SK-N-SH treated with all-trans-retinoic acid at 6 μM for 48 hours (cell line): ENCODE measurements at regions not wholly inside any gene's neighbourhood (a gene's known extent, or its start where the extent isn't known, plus 50 kb on each side); places are given as distances from the start of the nearest gene placed in this dataset.
"Not testable (repeated sequence)": the region's sequence is repeated elsewhere in the genome, so short reads cannot be mapped to it uniquely, and the experiment has no call there.

Source experiments
- ARNTL ChIP-seq: fragments of 450-650 bp; formaldehyde crosslinking; IDR thresholded peaks from 2 replicates; pipeline ENCODE4 v1.5.0; 2020; ENCODE audit warnings: low read depth, mild to moderate bottlenecking, moderate library complexity, borderline replicate concordance
- GLIS3 ChIP-seq: fragments of 250-450 bp; sonication (Bioruptor Pico); IDR thresholded peaks from 2 replicates; pipeline ENCODE4 v1.5.0; 2020; ENCODE audit warnings: mild to moderate bottlenecking, moderate library complexity
- ISL1 ChIP-seq: fragments of 250-450 bp; sonication (Bioruptor Pico); IDR thresholded peaks from 2 replicates; pipeline ENCODE4 v2.1.2; 2022; ENCODE audit warnings: mild to moderate bottlenecking, moderate library complexity
- TOX ChIP-seq: fragments of 250-450 bp; sonication (Bioruptor Pico); IDR thresholded peaks from 2 replicates; pipeline ENCODE4 v1.8.0; 2021; ENCODE audit warnings: mild to moderate bottlenecking, moderate library complexity, borderline replicate concordance
- ZNF565 ChIP-seq: fragments of 450-650 bp; formaldehyde crosslinking; conservative IDR thresholded peaks from 2 replicates; pipeline ENCODE4 v1.5.0; 2020; ENCODE audit warnings: low read depth, mild to moderate bottlenecking, moderate library complexity
- ZNF70 ChIP-seq: fragments of 450-650 bp; formaldehyde crosslinking; IDR thresholded peaks from 2 replicates; pipeline ENCODE4 v1.5.0; 2020; ENCODE audit warnings: mild to moderate bottlenecking, moderate library complexity
- TF ChIP-seq, protein P1 (sequence below): fragments of 250-450 bp; sonication (Bioruptor Pico); IDR thresholded peaks from 2 replicates; pipeline ENCODE4 v1.8.0; 2020; ENCODE audit warnings: mild to moderate bottlenecking, moderate library complexity, borderline replicate concordance

DNA sequence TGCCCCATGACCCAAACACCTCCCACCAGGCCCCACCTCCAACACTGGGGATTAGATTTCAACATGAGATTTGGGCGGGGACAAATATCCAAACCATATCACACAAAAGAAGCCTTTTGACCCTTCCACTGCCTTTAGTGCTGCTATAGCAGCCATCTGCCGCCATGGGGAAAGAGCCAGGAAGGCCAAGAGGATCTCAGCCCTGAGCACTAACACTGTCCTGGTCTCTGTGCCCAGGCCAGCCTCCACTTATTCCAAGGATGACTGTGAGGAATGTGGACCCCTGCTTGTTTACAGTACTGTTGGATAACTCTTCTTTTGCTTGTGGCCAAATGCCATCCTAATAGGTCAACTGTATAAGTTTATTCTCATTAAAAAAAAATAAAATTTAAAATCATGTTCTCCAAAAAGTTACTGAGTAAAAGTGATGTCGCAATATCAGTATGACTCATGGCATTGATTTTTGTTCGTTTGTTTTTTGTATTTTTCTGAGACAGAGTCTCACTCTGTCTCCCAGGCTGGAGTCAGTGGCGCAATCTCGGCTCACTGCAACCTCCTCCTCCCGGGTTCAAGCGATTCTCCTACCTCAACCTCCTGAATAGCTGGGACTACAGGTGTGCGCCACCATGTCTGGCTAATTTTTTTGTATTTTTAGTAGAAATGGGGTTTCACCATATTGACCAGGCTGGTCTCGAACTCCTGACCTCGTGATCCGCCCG is 166.4 kb downstream of the NDUFA12 start:
- TF ChIP-seq ZNF70; ISL1; GLIS3 (CRISPR knock-in tag); TOX (CRISPR knock-in tag); ARNTL (CRISPR knock-in tag); ZNF565 (CRISPR knock-in tag): not testable (repeated sequence)
- TF ChIP-seq, protein P1, sequence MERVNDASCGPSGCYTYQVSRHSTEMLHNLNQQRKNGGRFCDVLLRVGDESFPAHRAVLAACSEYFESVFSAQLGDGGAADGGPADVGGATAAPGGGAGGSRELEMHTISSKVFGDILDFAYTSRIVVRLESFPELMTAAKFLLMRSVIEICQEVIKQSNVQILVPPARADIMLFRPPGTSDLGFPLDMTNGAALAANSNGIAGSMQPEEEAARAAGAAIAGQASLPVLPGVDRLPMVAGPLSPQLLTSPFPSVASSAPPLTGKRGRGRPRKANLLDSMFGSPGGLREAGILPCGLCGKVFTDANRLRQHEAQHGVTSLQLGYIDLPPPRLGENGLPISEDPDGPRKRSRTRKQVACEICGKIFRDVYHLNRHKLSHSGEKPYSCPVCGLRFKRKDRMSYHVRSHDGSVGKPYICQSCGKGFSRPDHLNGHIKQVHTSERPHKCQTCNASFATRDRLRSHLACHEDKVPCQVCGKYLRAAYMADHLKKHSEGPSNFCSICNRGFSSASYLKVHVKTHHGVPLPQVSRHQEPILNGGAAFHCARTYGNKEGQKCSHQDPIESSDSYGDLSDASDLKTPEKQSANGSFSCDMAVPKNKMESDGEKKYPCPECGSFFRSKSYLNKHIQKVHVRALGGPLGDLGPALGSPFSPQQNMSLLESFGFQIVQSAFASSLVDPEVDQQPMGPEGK (CRISPR knock-in tag): not testable (repeated sequence)
